GM10266 (cell line): ENCODE measurements at regions not wholly inside any gene's neighbourhood (a gene's known extent, or its start where the extent isn't known, plus 50 kb on each side); places are given as distances from the start of the nearest gene placed in this dataset.

ENCODE experiments used
- DNase-seq: peaks from one replicate; pipeline ENCODE4 v3.0.0; 2012; ENCODE audit errors: extremely low spot score
- CTCF ChIP-seq: IDR thresholded peaks from 2 replicates; pipeline ENCODE4 v1.5.1; 2012; ENCODE audit warnings: mild to moderate bottlenecking, low read depth; ENCODE audit not compliant: control insufficient read depth, insufficient read depth; ENCODE audit errors: missing control alignments

- no peak for DNase-seq
- no peak for TF ChIP-seq CTCF
These were observed 85.1 kb upstream of the ADAD1 start for GRCh38 chr4:122293374-122294365.

GRCh38 chr4:122297694-122298093 is 81.1 kb upstream of the ADAD1 start:
- TF ChIP-seq CTCF, result no peak
- DNase-seq, result no peak

- no peak for DNase-seq
- no peak for TF ChIP-seq CTCF
These were observed 78.0 kb upstream of the ADAD1 start for GRCh38 chr4:122300776-122301175.

GRCh38 chr4:122305853-122306252 is 73.0 kb upstream of the ADAD1 start:
- no peak for TF ChIP-seq CTCF
- no peak for DNase-seq

GRCh38 chr4:122309988-122310626 is 68.7 kb upstream of the ADAD1 start:
- DNase-seq, result no peak
- TF ChIP-seq CTCF, result peak; percentile 14

GRCh38 chr4:122313006-122313646 is 65.7 kb upstream of the ADAD1 start:
- DNase-seq, result no peak
- TF ChIP-seq CTCF, result no peak
